ENCODE measurements at regions not wholly inside any gene's neighbourhood (a gene's known extent, or its start where the extent isn't known, plus 50 kb on each side); places are given as distances from the start of the nearest gene placed in this dataset.

- Histone ChIP-seq H3K27me3 (no peaks in the 10 kb centered on the region), H3K27ac (no peak overlapping the region), H3K4me1 (peaks cover 0 to 37% of the 10 kb centered on the region in 2 donors), H3K4me3 (no peak overlapping the region), H3K36me3 (no peaks in the 10 kb centered on the region), H3K9me3 (no peaks in the 10 kb centered on the region)
- no peak for DNase-seq (ENCODE audit: low spot score)
- no peak for TF ChIP-seq CTCF (IDR thresholded peaks at IDR 0.05)
Observed at GRCh38 chr15:62498712-62499111, 333.6 kb upstream of the C2CD4B start.

- Histone ChIP-seq H3K4me3 (no peak overlapping the region), H3K27me3 (no peaks in the 10 kb centered on the region), H3K27ac (no peak overlapping the region), H3K9me3 (no peaks in the 10 kb centered on the region), H3K4me1 (peaks cover 0 to 34% of the 10 kb centered on the region in 2 donors), H3K36me3 (no peaks in the 10 kb centered on the region)
- DNase-seq (ENCODE audit: low spot score) = no peak
- TF ChIP-seq CTCF (IDR thresholded peaks at IDR 0.05) = no peak
Observed at GRCh38 chr15:62500325-62500724, 335.2 kb upstream of the C2CD4B start.

DNA sequence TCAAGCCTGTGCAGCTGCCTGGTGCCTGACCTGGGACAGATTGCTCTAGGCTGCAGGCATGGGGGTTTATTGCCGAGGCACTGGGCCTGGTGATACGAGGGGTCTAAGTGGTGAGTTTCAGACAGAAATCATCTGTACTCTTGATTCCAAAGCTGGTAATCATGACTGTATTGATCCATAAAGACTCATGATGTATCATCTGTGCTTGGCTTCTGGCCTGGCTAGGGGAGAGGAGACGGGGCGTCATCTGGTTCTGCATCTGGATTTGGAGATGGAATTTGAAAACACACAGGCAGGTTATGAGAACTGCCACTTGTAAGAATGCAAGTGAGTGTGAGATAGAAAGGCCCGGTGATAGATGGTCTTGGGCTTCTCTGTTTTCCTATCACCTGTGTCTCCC lies 337.4 kb upstream of the C2CD4B start:
- H3K4me1 ChIP-seq = peaks cover 0 to 38% of the 10 kb centered on the region in 2 donors

GRCh38 chr15:62503451-62503850 lies 338.4 kb upstream of the C2CD4B start:
- H3K27me3 ChIP-seq = no peaks in the 10 kb centered on the region
- no peak overlapping the region for H3K27ac ChIP-seq
- DNase-seq (ENCODE audit: low spot score) = no peak
- H3K4me3 ChIP-seq = no peak overlapping the region
- no peak for TF ChIP-seq CTCF (IDR thresholded peaks at IDR 0.05)
- peaks cover 0 to 41% of the 10 kb centered on the region in 2 donors for H3K4me1 ChIP-seq
- H3K9me3 ChIP-seq = no peaks in the 10 kb centered on the region
- H3K36me3 ChIP-seq = no peaks in the 10 kb centered on the region

More for the DNA sequence above, 337.4 kb upstream of the C2CD4B start:
- Histone ChIP-seq H3K36me3 (no peaks in the 10 kb centered on the region), H3K27me3 (no peaks in the 10 kb centered on the region), H3K4me3 (no peak overlapping the region), H3K27ac (no peak overlapping the region), H3K9me3 (no peaks in the 10 kb centered on the region)
- DNase-seq (ENCODE audit: low spot score) = no peak
- no peak for TF ChIP-seq CTCF (IDR thresholded peaks at IDR 0.05)

- DNase-seq (ENCODE audit: low spot score) = no peak
- H3K36me3 ChIP-seq = no peaks in the 10 kb centered on the region
- H3K27me3 ChIP-seq = no peaks in the 10 kb centered on the region
- no peaks in the 10 kb centered on the region for H3K9me3 ChIP-seq
- peak overlapping the region in 1 of 2 donors; percentile 9 for H3K4me3 ChIP-seq
- no peak for TF ChIP-seq CTCF (IDR thresholded peaks at IDR 0.05)
- H3K27ac ChIP-seq = peak overlapping the region; percentile 66 to 79
- peaks cover 0 to 41% of the 10 kb centered on the region in 2 donors for H3K4me1 ChIP-seq
Observed at GRCh38 chr15:62505762-62506161, 340.7 kb upstream of the C2CD4B start.

GRCh38 chr15:62506217-62506805 lies 341.2 kb upstream of the C2CD4B start:
- Histone ChIP-seq H3K27me3 (no peaks in the 10 kb centered on the region), H3K27ac (peak overlapping the region; percentile 66 to 79), H3K4me1 (peaks cover 0 to 41% of the 10 kb centered on the region in 2 donors), H3K9me3 (no peaks in the 10 kb centered on the region), H3K36me3 (no peaks in the 10 kb centered on the region), H3K4me3 (peak overlapping the region in 1 of 2 donors; percentile 9)
- no peak for TF ChIP-seq CTCF (IDR thresholded peaks at IDR 0.05)
- no peak for DNase-seq (ENCODE audit: low spot score)

Data from right atrium auricular region (tissue), 2 donors.